SW480 (cell line): ENCODE measurements at regions not wholly inside any gene's neighbourhood (a gene's known extent, or its start where the extent isn't known, plus 50 kb on each side); places are given as distances from the start of the nearest gene placed in this dataset.

ENCODE experiments used
- DNase-seq: peaks from one replicate; pipeline ENCODE4 v3.0.0-alpha.2; 2016; ENCODE audit warnings: low spot score

DNA sequence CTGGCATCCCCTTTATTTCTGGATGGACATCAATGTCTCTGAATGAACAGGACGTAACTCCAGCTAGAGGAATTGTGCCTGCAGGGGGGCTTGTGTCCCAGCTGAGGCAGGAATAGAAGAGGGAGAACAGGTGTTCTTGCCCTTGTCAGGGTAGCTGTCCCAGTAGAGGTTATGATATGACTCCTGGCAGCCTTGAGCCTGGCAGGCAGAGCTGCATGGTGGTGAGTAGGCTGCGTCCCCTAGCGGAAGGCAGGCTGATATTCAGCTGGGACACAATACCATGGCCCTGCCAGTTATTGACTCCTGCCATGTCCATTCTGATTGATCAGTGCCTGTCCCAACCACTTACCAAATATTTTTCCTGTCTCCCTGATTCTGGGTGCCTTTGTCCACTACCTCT is 197.2 kb downstream of the RAP2A start:
- no peak for DNase-seq

GRCh38 chr13:97639236-97639635 is 205.3 kb downstream of the RAP2A start:
- no peak for DNase-seq

DNA sequence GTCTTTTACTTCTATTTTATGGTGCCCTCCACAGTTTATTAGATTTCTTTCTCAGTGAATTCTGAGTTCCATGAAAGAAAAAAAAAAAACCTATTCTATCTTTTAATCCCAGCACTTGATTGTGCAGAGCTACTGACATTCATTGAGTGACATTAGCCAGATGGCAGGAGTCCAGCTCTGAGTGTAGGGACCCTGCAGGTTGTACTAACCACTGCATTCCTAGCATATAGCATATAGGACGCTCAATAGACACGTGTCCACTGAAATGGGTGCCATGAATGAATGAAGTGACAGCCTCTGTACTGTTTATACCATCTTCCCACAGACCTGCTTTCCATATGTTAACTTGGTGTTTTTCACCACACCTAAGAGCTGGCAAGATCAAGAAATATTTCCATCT is 206.3 kb downstream of the RAP2A start:
- DNase-seq: no peak

- DNase-seq: no peak
Measured at GRCh38 chr13:97648171-97648880, 214.4 kb downstream of the RAP2A start.

DNA sequence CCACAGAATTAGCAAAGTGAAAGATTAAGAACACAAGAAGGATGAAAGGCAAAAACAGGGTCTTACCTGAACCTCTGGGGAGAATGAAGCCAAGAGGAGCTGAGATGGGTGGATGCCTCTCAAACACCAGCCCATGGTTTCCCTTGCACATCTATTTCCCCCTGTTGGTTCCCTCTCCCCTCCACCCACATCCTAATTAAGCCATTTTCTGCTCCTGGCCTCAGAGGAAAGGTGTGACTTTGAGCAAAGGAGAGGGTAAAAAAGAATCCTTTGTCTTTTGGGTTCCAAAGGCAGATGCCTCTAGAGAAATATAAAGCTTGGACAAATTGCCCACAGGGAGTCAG is 214.9 kb downstream of the RAP2A start:
- no peak for DNase-seq

- no peak for DNase-seq
Measured at GRCh38 chr13:97653443-97654140, 219.6 kb downstream of the RAP2A start.

GRCh38 chr13:97654236-97654635 is 220.3 kb downstream of the RAP2A start:
- no peak for DNase-seq

GRCh38 chr13:97658556-97658955 is 224.6 kb downstream of the RAP2A start:
- no peak for DNase-seq

- no peak for DNase-seq
Measured at GRCh38 chr13:97659602-97660001, 225.6 kb downstream of the RAP2A start.

DNA sequence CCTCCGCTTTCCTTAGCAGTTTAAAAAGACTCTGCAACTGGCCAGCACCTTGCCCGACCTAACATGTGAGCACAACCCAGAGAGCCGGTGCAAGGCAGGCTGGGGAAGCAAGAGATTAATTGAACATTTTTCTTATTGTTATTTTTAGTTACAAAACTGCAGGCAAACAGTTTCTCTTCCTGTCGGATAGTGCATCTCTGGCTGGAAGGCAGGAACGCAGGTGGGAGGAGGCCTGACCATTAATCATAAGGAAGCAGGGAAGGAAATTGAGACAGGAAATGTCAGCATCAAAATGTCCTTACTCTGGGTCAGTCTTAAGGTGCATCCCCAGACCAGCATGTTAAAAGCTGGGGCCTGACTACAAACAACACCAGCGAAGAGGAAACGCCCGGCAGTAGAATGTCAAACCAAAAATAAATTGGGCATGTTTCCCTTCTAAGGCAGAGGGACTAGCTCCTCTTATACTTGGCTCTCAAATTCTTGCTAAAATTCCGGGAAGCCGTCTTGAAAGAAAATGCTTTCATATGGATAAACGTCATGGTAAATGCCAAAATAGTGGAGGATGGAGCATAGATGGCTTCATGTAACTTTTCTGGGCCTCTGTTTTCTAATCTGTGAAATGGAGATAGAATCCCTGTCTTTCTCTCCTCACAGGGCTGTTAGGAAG is 226.8 kb downstream of the RAP2A start:
- DNase-seq: no peak

- no peak for DNase-seq
Measured at GRCh38 chr13:97686594-97686993, 252.6 kb downstream of the RAP2A start.

DNA sequence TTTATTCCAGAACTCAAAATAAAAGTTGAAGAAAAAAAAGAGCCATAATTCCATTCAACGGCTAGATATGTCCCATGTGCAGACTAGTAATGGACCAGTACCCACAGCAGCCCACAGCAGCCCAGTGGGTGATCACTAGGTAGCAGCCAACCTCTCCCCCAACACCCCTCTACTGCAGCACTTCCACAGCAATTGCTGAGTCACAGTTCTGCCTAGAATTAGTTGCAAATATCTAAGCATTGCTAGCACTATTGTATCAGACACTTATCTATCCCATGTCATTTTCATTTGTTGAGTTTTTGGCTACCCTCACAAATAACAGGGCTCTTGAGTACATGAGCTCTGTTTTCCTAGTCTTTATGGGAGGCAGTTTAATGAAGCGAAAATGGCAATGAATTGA is 258.7 kb downstream of the RAP2A start:
- DNase-seq: no peak

GRCh38 chr13:97695684-97696083 is 257.8 kb upstream of the IPO5 start:
- DNase-seq: no peak

DNA sequence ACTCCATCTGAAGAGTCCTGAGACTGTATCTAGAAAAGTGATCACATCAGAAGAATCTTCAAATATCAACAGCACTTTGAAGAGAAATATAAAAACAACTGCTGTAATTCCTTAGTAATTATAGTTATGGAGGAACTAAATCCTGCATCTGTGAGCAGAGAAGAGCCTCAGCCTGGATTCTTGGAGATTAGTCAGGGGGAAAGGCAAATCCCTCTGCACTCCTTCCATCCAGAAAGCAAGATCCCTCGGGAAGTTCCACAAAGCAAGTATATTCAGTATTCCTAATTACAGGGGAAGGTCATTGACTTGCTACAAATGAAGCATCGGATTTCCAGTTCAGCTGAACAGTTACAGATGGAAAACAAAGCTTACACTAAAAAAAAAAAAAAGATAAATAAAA is 256.6 kb upstream of the IPO5 start:
- DNase-seq: no peak

DNA sequence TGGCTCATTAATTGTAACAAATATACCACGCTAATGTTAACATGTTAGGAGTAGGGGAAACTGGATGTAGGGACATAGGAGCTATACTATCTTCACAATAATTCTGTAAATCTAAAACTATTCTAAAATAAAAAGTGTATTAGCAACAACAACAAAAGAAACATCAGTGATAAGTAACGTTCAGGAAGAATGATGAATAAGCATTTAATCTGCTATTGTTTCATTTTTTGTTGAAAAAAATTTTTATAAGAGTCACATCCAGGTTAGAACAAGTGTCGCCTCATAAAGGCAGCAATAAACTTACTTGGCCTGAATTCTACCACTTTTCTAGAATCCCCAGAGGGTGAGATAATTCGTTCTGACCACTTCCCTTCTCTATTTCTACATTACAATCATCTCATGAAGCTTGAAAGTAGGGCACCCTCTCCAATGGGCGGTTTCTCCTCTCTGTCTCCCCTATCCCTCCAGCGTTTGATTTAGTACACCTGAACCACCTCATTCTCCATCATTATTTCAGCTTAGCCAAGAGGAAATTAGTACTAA is 253.1 kb upstream of the IPO5 start:
- no peak for DNase-seq

- DNase-seq: no peak
Measured at GRCh38 chr13:97702614-97703013, 250.9 kb upstream of the IPO5 start.

DNA sequence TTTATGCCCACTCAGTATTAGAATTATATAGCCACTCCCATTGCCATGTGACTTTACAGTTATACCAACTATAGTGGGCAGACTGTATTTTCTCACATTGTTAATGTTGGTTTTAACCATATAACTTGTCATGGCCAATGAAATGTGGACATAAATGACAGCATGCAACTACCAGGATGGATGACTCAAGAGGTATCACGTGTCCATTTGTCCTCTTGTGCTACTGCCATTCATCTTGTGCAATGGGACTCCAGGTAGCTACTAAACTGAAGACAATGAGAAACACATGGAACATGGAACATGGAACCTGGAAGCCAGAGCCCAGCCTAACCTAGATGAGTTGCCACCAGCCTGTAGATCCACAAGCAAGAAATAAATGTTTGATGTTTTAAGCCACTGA is 242.7 kb upstream of the IPO5 start:
- peak; percentile 18 for DNase-seq

- no peak for DNase-seq
Measured at GRCh38 chr13:97712770-97713169, 240.7 kb upstream of the IPO5 start.

- no peak for DNase-seq
Measured at GRCh38 chr13:97715763-97716162, 237.7 kb upstream of the IPO5 start.

GRCh38 chr13:97716746-97717145 is 236.7 kb upstream of the IPO5 start:
- DNase-seq: no peak

DNA sequence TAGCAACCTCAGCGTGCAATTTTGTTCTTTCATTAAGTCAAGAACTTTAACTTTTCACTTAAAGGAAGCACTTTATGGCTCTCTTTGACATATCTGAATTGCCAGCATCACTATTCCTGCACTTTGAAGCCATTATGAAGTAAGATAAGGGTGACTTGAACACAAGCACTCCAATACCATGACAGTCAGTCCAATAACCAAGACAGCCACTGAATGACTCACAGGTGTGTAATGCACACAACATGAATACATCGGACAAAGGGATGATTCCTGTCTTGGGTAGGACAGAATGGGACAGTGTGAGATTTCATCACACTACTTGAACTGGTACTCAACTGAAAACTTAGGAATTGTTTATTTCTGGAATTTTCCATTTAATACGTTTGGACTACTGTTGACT is 233.7 kb upstream of the IPO5 start:
- DNase-seq: no peak

DNA sequence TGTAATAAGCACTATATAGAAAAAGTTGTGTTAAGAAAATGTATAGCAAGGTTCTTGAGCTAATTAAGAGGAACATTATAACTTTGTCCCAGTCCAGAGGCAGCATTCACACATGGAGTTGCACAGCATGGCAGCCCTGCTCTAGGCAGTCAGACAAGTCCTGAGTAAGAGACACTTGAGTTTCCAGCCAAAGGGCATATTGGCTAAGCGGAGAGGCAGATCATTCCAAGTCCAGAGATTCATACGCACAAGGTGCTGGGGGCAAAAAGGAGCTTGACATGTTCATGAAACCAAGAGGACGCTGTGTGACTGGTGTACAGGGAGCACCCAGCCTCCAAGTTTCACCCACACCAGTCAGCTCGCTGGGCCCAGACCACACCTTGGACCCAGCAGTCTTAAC is 232.6 kb upstream of the IPO5 start:
- DNase-seq: no peak

GRCh38 chr13:97723655-97724054 is 229.8 kb upstream of the IPO5 start:
- DNase-seq: no peak
